ENCODE measurements at regions not wholly inside any gene's neighbourhood (a gene's known extent, or its start where the extent isn't known, plus 50 kb on each side); places are given as distances from the start of the nearest gene placed in this dataset.

- DNase-seq (ENCODE audit: low read depth, low spot score), result no peak
Observed at GRCh38 chr4:137468836-137469235, 63.5 kb downstream of the PCDH18 start.

GRCh38 chr4:137467537-137467936, 64.8 kb downstream of the PCDH18 start:
- DNase-seq (ENCODE audit: low read depth, low spot score), result no peak

- DNase-seq (ENCODE audit: low read depth, low spot score), result no peak
Observed at GRCh38 chr4:137463377-137464003, 68.8 kb downstream of the PCDH18 start.

- DNase-seq (ENCODE audit: low read depth, low spot score), result no peak
Observed at GRCh38 chr4:137455647-137456321, 76.5 kb downstream of the PCDH18 start.

GRCh38 chr4:137454767-137455166, 77.5 kb downstream of the PCDH18 start:
- no peak for DNase-seq (ENCODE audit: low read depth, low spot score)

- DNase-seq (ENCODE audit: low read depth, low spot score), result no peak
Observed at GRCh38 chr4:137452799-137453198, 79.5 kb downstream of the PCDH18 start.

GRCh38 chr4:137451172-137451825, 81.0 kb downstream of the PCDH18 start:
- no peak for DNase-seq (ENCODE audit: low read depth, low spot score)

GRCh38 chr4:137448402-137448801, 83.9 kb downstream of the PCDH18 start:
- DNase-seq (ENCODE audit: low read depth, low spot score), result no peak

- no peak for DNase-seq (ENCODE audit: low read depth, low spot score)
Observed at GRCh38 chr4:137446071-137446470, 86.2 kb downstream of the PCDH18 start.

- no peak for DNase-seq (ENCODE audit: low read depth, low spot score)
Observed at GRCh38 chr4:137443031-137443800, 89.1 kb downstream of the PCDH18 start.

- DNase-seq (ENCODE audit: low read depth, low spot score), result no peak
Observed at GRCh38 chr4:137432446-137433311, 99.6 kb downstream of the PCDH18 start.

GRCh38 chr4:137430171-137430570, 102.1 kb downstream of the PCDH18 start:
- DNase-seq (ENCODE audit: low read depth, low spot score), result no peak

GRCh38 chr4:137427411-137427810, 104.9 kb downstream of the PCDH18 start:
- DNase-seq (ENCODE audit: low read depth, low spot score), result no peak

- no peak for DNase-seq (ENCODE audit: low read depth, low spot score)
Observed at GRCh38 chr4:137425281-137425680, 107.0 kb downstream of the PCDH18 start.

- DNase-seq (ENCODE audit: low read depth, low spot score), result peak; percentile 29
Observed at GRCh38 chr4:137422666-137423065, 109.6 kb downstream of the PCDH18 start.

- DNase-seq (ENCODE audit: low read depth, low spot score), result no peak
Observed at GRCh38 chr4:137421796-137422195, 110.5 kb downstream of the PCDH18 start.

GRCh38 chr4:137420901-137421396, 111.3 kb downstream of the PCDH18 start:
- DNase-seq (ENCODE audit: low read depth, low spot score), result no peak

GRCh38 chr4:137417676-137418075, 114.6 kb downstream of the PCDH18 start:
- DNase-seq (ENCODE audit: low read depth, low spot score), result no peak

GRCh38 chr4:137414802-137415201, 117.5 kb downstream of the PCDH18 start:
- DNase-seq (ENCODE audit: low read depth, low spot score), result no peak

GRCh38 chr4:137408527-137409177, 123.6 kb downstream of the PCDH18 start:
- DNase-seq (ENCODE audit: low read depth, low spot score), result no peak
